Activated naive CD8-positive, alpha-beta T cell treated with anti-CD3 and anti-CD28 coated beads for 36 hours (primary cell): ENCODE measurements at regions not wholly inside any gene's neighbourhood (a gene's known extent, or its start where the extent isn't known, plus 50 kb on each side); places are given as distances from the start of the nearest gene placed in this dataset.

Experiments used
- DNase-seq: peaks from one replicate; pipeline ENCODE4 v3.0.0; 2021
- H3K27ac Mint-ChIP-seq: one replicate; pipeline ENCODE4 v1.8.0; 2022; ENCODE audit warnings: mild to moderate bottlenecking, moderate library complexity, mixed read lengths
- H3K27me3 Mint-ChIP-seq: one replicate; pipeline ENCODE4 v1.8.0; 2022; ENCODE audit warnings: mild to moderate bottlenecking, mixed read lengths
- H3K36me3 Mint-ChIP-seq: one replicate; pipeline ENCODE4 v1.8.0; 2021; ENCODE audit warnings: mild to moderate bottlenecking, mixed read lengths
- H3K4me1 Mint-ChIP-seq: one replicate; pipeline ENCODE4 v1.8.0; 2021; ENCODE audit warnings: mixed read lengths
- H3K4me3 Mint-ChIP-seq: one replicate; pipeline ENCODE4 v1.8.0; 2022; ENCODE audit warnings: mild to moderate bottlenecking, moderate library complexity, mixed read lengths
- H3K9me3 Mint-ChIP-seq: one replicate; pipeline ENCODE4 v1.8.0; 2022; ENCODE audit warnings: mixed read lengths

GRCh38 chr15:69852916-69853315, 244.8 kb downstream of the TLE3 start:
- no peak overlapping the region for H3K27ac Mint-ChIP-seq
- H3K4me3 Mint-ChIP-seq = no peak overlapping the region
- peaks cover 8% of the 10 kb centered on the region for H3K4me1 Mint-ChIP-seq

GRCh38 chr15:69853544-69853951, 244.2 kb downstream of the TLE3 start:
- H3K36me3 Mint-ChIP-seq = no peaks in the 10 kb centered on the region
- DNase-seq = no peak
- no peaks in the 10 kb centered on the region for H3K27me3 Mint-ChIP-seq
- no peak overlapping the region for H3K4me3 Mint-ChIP-seq
- no peaks in the 10 kb centered on the region for H3K9me3 Mint-ChIP-seq
- H3K27ac Mint-ChIP-seq = no peak overlapping the region
- peaks cover 11% of the 10 kb centered on the region for H3K4me1 Mint-ChIP-seq

More at GRCh38 chr15:69852916-69853315, 244.8 kb downstream of the TLE3 start:
- Mint-ChIP-seq H3K36me3 (no peaks in the 10 kb centered on the region), H3K27me3 (no peaks in the 10 kb centered on the region), H3K9me3 (no peaks in the 10 kb centered on the region)
- no peak for DNase-seq

- Mint-ChIP-seq H3K36me3 (no peaks in the 10 kb centered on the region), H3K4me1 (peaks cover 13% of the 10 kb centered on the region), H3K27ac (no peak overlapping the region), H3K9me3 (no peaks in the 10 kb centered on the region), H3K4me3 (no peak overlapping the region), H3K27me3 (no peaks in the 10 kb centered on the region)
- DNase-seq = no peak
These were observed 243.7 kb downstream of the TLE3 start for GRCh38 chr15:69854001-69854400.

- Mint-ChIP-seq H3K36me3 (no peaks in the 10 kb centered on the region), H3K9me3 (no peaks in the 10 kb centered on the region), H3K27ac (no peak overlapping the region)
These were observed 243.1 kb downstream of the TLE3 start for GRCh38 chr15:69854521-69855181.

GRCh38 chr15:69855258-69856000, 242.3 kb downstream of the TLE3 start:
- DNase-seq = no peak
- H3K4me3 Mint-ChIP-seq = no peak overlapping the region
- no peaks in the 10 kb centered on the region for H3K9me3 Mint-ChIP-seq
- peaks cover 13% of the 10 kb centered on the region for H3K4me1 Mint-ChIP-seq
- H3K36me3 Mint-ChIP-seq = no peaks in the 10 kb centered on the region
- H3K27me3 Mint-ChIP-seq = peaks cover 5% of the 10 kb centered on the region
- no peak overlapping the region for H3K27ac Mint-ChIP-seq

More at GRCh38 chr15:69854521-69855181, 243.1 kb downstream of the TLE3 start:
- Mint-ChIP-seq H3K27me3 (peaks cover 4% of the 10 kb centered on the region), H3K4me1 (peaks cover 13% of the 10 kb centered on the region), H3K4me3 (no peak overlapping the region)
- DNase-seq = no peak

- no peak overlapping the region for H3K27ac Mint-ChIP-seq
- no peaks in the 10 kb centered on the region for H3K9me3 Mint-ChIP-seq
- H3K36me3 Mint-ChIP-seq = no peaks in the 10 kb centered on the region
- H3K4me1 Mint-ChIP-seq = peaks cover 21% of the 10 kb centered on the region
- H3K27me3 Mint-ChIP-seq = peaks cover 5% of the 10 kb centered on the region
- DNase-seq = no peak
- no peak overlapping the region for H3K4me3 Mint-ChIP-seq
These were observed 240.5 kb downstream of the TLE3 start for GRCh38 chr15:69857250-69857649.

GRCh38 chr15:69857686-69858391, 239.9 kb downstream of the TLE3 start:
- no peaks in the 10 kb centered on the region for H3K9me3 Mint-ChIP-seq
- H3K27me3 Mint-ChIP-seq = peaks cover 5% of the 10 kb centered on the region
- no peaks in the 10 kb centered on the region for H3K36me3 Mint-ChIP-seq
- H3K4me3 Mint-ChIP-seq = peak overlapping the region; percentile 35
- peak overlapping the region; percentile 59 for H3K27ac Mint-ChIP-seq
- peaks cover 22% of the 10 kb centered on the region for H3K4me1 Mint-ChIP-seq
- DNase-seq = peak; percentile 3

- no peaks in the 10 kb centered on the region for H3K9me3 Mint-ChIP-seq
- no peaks in the 10 kb centered on the region for H3K36me3 Mint-ChIP-seq
- no peak overlapping the region for H3K4me3 Mint-ChIP-seq
These were observed 239.3 kb downstream of the TLE3 start for GRCh38 chr15:69858456-69858855.

GRCh38 chr15:69859866-69860265, 237.9 kb downstream of the TLE3 start:
- Mint-ChIP-seq H3K9me3 (no peaks in the 10 kb centered on the region), H3K27me3 (peaks cover 5% of the 10 kb centered on the region), H3K36me3 (no peaks in the 10 kb centered on the region), H3K27ac (no peak overlapping the region), H3K4me3 (no peak overlapping the region), H3K4me1 (peaks cover 22% of the 10 kb centered on the region)
- no peak for DNase-seq

More at GRCh38 chr15:69858456-69858855, 239.3 kb downstream of the TLE3 start:
- H3K27me3 Mint-ChIP-seq = peaks cover 5% of the 10 kb centered on the region
- no peak for DNase-seq
- H3K4me1 Mint-ChIP-seq = peaks cover 22% of the 10 kb centered on the region
- H3K27ac Mint-ChIP-seq = no peak overlapping the region

GRCh38 chr15:69860321-69860720, 237.4 kb downstream of the TLE3 start:
- H3K27ac Mint-ChIP-seq = no peak overlapping the region
- no peak for DNase-seq
- H3K4me1 Mint-ChIP-seq = peaks cover 22% of the 10 kb centered on the region
- H3K27me3 Mint-ChIP-seq = peaks cover 5% of the 10 kb centered on the region
- H3K4me3 Mint-ChIP-seq = no peak overlapping the region
- no peaks in the 10 kb centered on the region for H3K36me3 Mint-ChIP-seq
- H3K9me3 Mint-ChIP-seq = no peaks in the 10 kb centered on the region

- Mint-ChIP-seq H3K4me1 (peaks cover 22% of the 10 kb centered on the region), H3K36me3 (no peaks in the 10 kb centered on the region), H3K9me3 (no peaks in the 10 kb centered on the region), H3K27ac (no peak overlapping the region), H3K4me3 (no peak overlapping the region), H3K27me3 (peaks cover 5% of the 10 kb centered on the region)
- no peak for DNase-seq
These were observed 236.8 kb downstream of the TLE3 start for GRCh38 chr15:69860921-69861320.

- no peak for DNase-seq
- Mint-ChIP-seq H3K4me3 (no peak overlapping the region), H3K9me3 (no peaks in the 10 kb centered on the region), H3K36me3 (no peaks in the 10 kb centered on the region), H3K4me1 (peaks cover 22% of the 10 kb centered on the region), H3K27ac (no peak overlapping the region), H3K27me3 (peaks cover 5% of the 10 kb centered on the region)
These were observed 236.2 kb downstream of the TLE3 start for GRCh38 chr15:69861331-69862171.

- peaks cover 18% of the 10 kb centered on the region for H3K4me1 Mint-ChIP-seq
- H3K9me3 Mint-ChIP-seq = no peaks in the 10 kb centered on the region
These were observed 235.2 kb downstream of the TLE3 start for GRCh38 chr15:69862540-69862939.

GRCh38 chr15:69863446-69863845, 234.3 kb downstream of the TLE3 start:
- Mint-ChIP-seq H3K36me3 (peaks cover 2% of the 10 kb centered on the region), H3K4me3 (no peak overlapping the region), H3K4me1 (peaks cover 12% of the 10 kb centered on the region), H3K27me3 (peaks cover 5% of the 10 kb centered on the region), H3K9me3 (peaks cover 2% of the 10 kb centered on the region), H3K27ac (no peak overlapping the region)
- no peak for DNase-seq

More at GRCh38 chr15:69862540-69862939, 235.2 kb downstream of the TLE3 start:
- DNase-seq = no peak
- H3K4me3 Mint-ChIP-seq = no peak overlapping the region
- peaks cover 5% of the 10 kb centered on the region for H3K27me3 Mint-ChIP-seq
- no peak overlapping the region for H3K27ac Mint-ChIP-seq
- no peaks in the 10 kb centered on the region for H3K36me3 Mint-ChIP-seq
